ENCODE measurements at regions not wholly inside any gene's neighbourhood (a gene's known extent, or its start where the extent isn't known, plus 50 kb on each side); places are given as distances from the start of the nearest gene placed in this dataset.

- no peaks in the 10 kb centered on the region for H3K4me1 ChIP-seq
- no peak for DNase-seq
- no peaks in the 10 kb centered on the region for H3K36me3 ChIP-seq
- H3K27ac ChIP-seq: no peak overlapping the region
- H3K9me3 ChIP-seq (replicated peaks): no peaks in the 10 kb centered on the region
- no peaks in the 10 kb centered on the region for H3K27me3 ChIP-seq
- no peak overlapping the region for H3K4me3 ChIP-seq
These were observed 288.1 kb upstream of the GPC6 start for GRCh38 chr13:92938486-92939020.

- Histone ChIP-seq H3K9me3 (replicated peaks) (no peaks in the 10 kb centered on the region), H3K27me3 (no peaks in the 10 kb centered on the region), H3K36me3 (no peaks in the 10 kb centered on the region), H3K27ac (no peak overlapping the region), H3K4me3 (no peak overlapping the region), H3K4me1 (no peaks in the 10 kb centered on the region)
- DNase-seq: no peak
These were observed 285.4 kb upstream of the GPC6 start for GRCh38 chr13:92941167-92941566.

GRCh38 chr13:92947770-92948434, 278.7 kb upstream of the GPC6 start:
- Histone ChIP-seq H3K27me3 (no peaks in the 10 kb centered on the region), H3K36me3 (no peaks in the 10 kb centered on the region), H3K9me3 (replicated peaks) (no peaks in the 10 kb centered on the region), H3K27ac (no peak overlapping the region), H3K4me3 (no peak overlapping the region), H3K4me1 (no peaks in the 10 kb centered on the region)
- DNase-seq: no peak

GRCh38 chr13:92950771-92951170, 275.8 kb upstream of the GPC6 start:
- no peak overlapping the region for H3K4me3 ChIP-seq
- H3K4me1 ChIP-seq: no peaks in the 10 kb centered on the region
- no peaks in the 10 kb centered on the region for H3K36me3 ChIP-seq
- no peaks in the 10 kb centered on the region for H3K27me3 ChIP-seq
- no peaks in the 10 kb centered on the region for H3K9me3 ChIP-seq (replicated peaks)
- no peak for DNase-seq
- H3K27ac ChIP-seq: no peak overlapping the region

- Histone ChIP-seq H3K27me3 (no peaks in the 10 kb centered on the region), H3K27ac (no peak overlapping the region), H3K4me1 (no peaks in the 10 kb centered on the region), H3K36me3 (no peaks in the 10 kb centered on the region), H3K9me3 (replicated peaks) (no peaks in the 10 kb centered on the region), H3K4me3 (no peak overlapping the region)
- no peak for DNase-seq
These were observed 275.2 kb upstream of the GPC6 start for GRCh38 chr13:92951273-92951890.

GRCh38 chr13:92952161-92952560, 274.4 kb upstream of the GPC6 start:
- no peaks in the 10 kb centered on the region for H3K27me3 ChIP-seq
- no peak overlapping the region for H3K27ac ChIP-seq
- H3K4me1 ChIP-seq: no peaks in the 10 kb centered on the region
- DNase-seq: no peak
- no peaks in the 10 kb centered on the region for H3K9me3 ChIP-seq (replicated peaks)
- H3K36me3 ChIP-seq: no peaks in the 10 kb centered on the region
- H3K4me3 ChIP-seq: no peak overlapping the region

- Histone ChIP-seq H3K27ac (no peak overlapping the region), H3K36me3 (no peaks in the 10 kb centered on the region), H3K4me1 (no peaks in the 10 kb centered on the region), H3K9me3 (replicated peaks) (no peaks in the 10 kb centered on the region), H3K4me3 (no peak overlapping the region), H3K27me3 (no peaks in the 10 kb centered on the region)
- no peak for DNase-seq
These were observed 271.9 kb upstream of the GPC6 start for GRCh38 chr13:92954746-92955145.

GRCh38 chr13:92959790-92960189, 266.8 kb upstream of the GPC6 start:
- Histone ChIP-seq H3K27ac (no peak overlapping the region), H3K4me1 (peaks cover 9% of the 10 kb centered on the region), H3K36me3 (no peaks in the 10 kb centered on the region), H3K9me3 (replicated peaks) (no peaks in the 10 kb centered on the region), H3K27me3 (no peaks in the 10 kb centered on the region), H3K4me3 (no peak overlapping the region)
- no peak for DNase-seq

- no peak overlapping the region for H3K4me3 ChIP-seq
- H3K4me1 ChIP-seq: peaks cover 9% of the 10 kb centered on the region
- no peaks in the 10 kb centered on the region for H3K9me3 ChIP-seq (replicated peaks)
- H3K27me3 ChIP-seq: no peaks in the 10 kb centered on the region
- DNase-seq: peak in 1 of 2 experiments; percentile 28
- peak overlapping the region; percentile 34 for H3K27ac ChIP-seq
- no peaks in the 10 kb centered on the region for H3K36me3 ChIP-seq
These were observed 263.6 kb upstream of the GPC6 start for GRCh38 chr13:92963029-92963428.

GRCh38 chr13:92966341-92966740, 260.3 kb upstream of the GPC6 start:
- Histone ChIP-seq H3K4me1 (peaks cover 9% of the 10 kb centered on the region), H3K27me3 (no peaks in the 10 kb centered on the region), H3K36me3 (no peaks in the 10 kb centered on the region), H3K4me3 (no peak overlapping the region), H3K27ac (no peak overlapping the region), H3K9me3 (replicated peaks) (no peaks in the 10 kb centered on the region)
- DNase-seq: no peak

GRCh38 chr13:92966900-92967299, 259.7 kb upstream of the GPC6 start:
- H3K9me3 ChIP-seq (replicated peaks): no peaks in the 10 kb centered on the region
- peaks cover 9% of the 10 kb centered on the region for H3K4me1 ChIP-seq
- DNase-seq: no peak
- no peaks in the 10 kb centered on the region for H3K27me3 ChIP-seq
- H3K4me3 ChIP-seq: no peak overlapping the region
- H3K27ac ChIP-seq: no peak overlapping the region
- no peaks in the 10 kb centered on the region for H3K36me3 ChIP-seq

- peak in 1 of 2 experiments; percentile 26 for DNase-seq
- H3K9me3 ChIP-seq (replicated peaks): no peaks in the 10 kb centered on the region; the same call in 1 of the 2 replicates
- H3K4me1 ChIP-seq: peaks cover 6% of the 10 kb centered on the region
- H3K4me3 ChIP-seq: no peak overlapping the region
- no peaks in the 10 kb centered on the region for H3K27me3 ChIP-seq
- H3K36me3 ChIP-seq: no peaks in the 10 kb centered on the region
- H3K27ac ChIP-seq: no peak overlapping the region
These were observed 258.7 kb upstream of the GPC6 start for GRCh38 chr13:92967923-92968322.

GRCh38 chr13:92972751-92973150, 253.9 kb upstream of the GPC6 start:
- Histone ChIP-seq H3K36me3 (no peaks in the 10 kb centered on the region), H3K4me3 (no peak overlapping the region), H3K27me3 (no peaks in the 10 kb centered on the region), H3K27ac (no peak overlapping the region), H3K4me1 (no peaks in the 10 kb centered on the region), H3K9me3 (replicated peaks) (no peaks in the 10 kb centered on the region; the same call in 1 of the 2 replicates)
- no peak for DNase-seq

GRCh38 chr13:92974905-92975429, 251.6 kb upstream of the GPC6 start:
- Histone ChIP-seq H3K36me3 (no peaks in the 10 kb centered on the region), H3K4me1 (peaks cover 3% of the 10 kb centered on the region; the same call in 1 of the 2 replicates), H3K27me3 (no peaks in the 10 kb centered on the region), H3K4me3 (no peak overlapping the region), H3K9me3 (replicated peaks) (no peaks in the 10 kb centered on the region; the same call in 1 of the 2 replicates), H3K27ac (no peak overlapping the region)
- no peak for DNase-seq

GRCh38 chr13:92976657-92977056, 249.9 kb upstream of the GPC6 start:
- no peaks in the 10 kb centered on the region for H3K27me3 ChIP-seq
- no peaks in the 10 kb centered on the region for H3K36me3 ChIP-seq
- peaks cover 3% of the 10 kb centered on the region; the same call in 1 of the 2 replicates for H3K4me1 ChIP-seq
- H3K27ac ChIP-seq: no peak overlapping the region
- H3K4me3 ChIP-seq: no peak overlapping the region
- H3K9me3 ChIP-seq (replicated peaks): no peaks in the 10 kb centered on the region; the same call in 1 of the 2 replicates
- DNase-seq: no peak
